ENCODE measurements at regions not wholly inside any gene's neighbourhood (a gene's known extent, or its start where the extent isn't known, plus 50 kb on each side); places are given as distances from the start of the nearest gene placed in this dataset.

DNA sequence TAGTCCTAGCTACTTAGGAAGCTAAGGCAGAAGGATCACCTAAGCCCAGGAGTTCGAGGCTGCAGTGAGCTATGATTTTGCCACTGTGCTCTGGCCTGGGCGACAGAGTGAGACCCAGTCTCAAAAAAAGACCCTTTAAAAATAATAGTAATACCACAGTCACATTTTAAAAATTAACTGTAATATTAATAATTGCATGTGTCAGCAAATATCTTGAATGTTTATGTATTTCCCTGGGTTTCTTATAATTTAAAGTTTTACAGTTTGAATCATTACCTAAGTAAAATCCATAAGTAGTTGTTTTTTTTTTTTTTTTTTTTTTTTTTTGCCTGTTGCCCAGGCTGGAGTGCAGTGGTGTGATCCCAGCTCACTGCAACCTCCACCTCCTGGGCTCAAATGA lies 69.2 kb downstream of the LYZL2 start:
- no peak for TF ChIP-seq CTCF (IDR thresholded peaks at IDR 0.05; ENCODE audit: control extremely low read depth, extremely low read depth, low read depth, missing control alignments)
- DNase-seq (ENCODE audit: extremely low spot score), result no peak
- CTCF ChIA-PET, result interaction anchor here (1.3 to 2.8 kb wide), 4 partner anchors 21 to 111 kb away, joined by 3 to 13 read pairs (median 8); no protein-coding TSS in a partner anchor
- POLR2A ChIA-PET, result no interaction called here

DNA sequence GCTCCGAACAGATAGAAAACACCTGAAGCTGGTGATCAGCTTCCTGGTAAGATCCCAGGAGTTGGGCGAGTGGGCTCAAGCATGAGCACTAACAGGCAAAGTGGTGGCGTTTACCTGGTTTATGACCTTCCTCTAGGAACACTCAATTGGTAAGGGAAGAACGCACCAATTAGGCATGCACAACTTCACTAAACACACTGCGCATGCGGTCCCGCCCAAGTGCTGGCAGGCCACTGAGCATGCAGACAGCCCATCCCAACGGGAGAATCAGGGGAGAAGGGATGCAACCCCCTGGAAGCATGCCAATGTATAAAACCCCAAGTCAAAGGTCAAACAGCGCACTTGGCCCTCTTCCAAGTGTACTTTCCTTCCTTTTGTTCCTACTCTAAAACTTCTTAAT lies 70.4 kb downstream of the LYZL2 start:
- ChIA-PET POLR2A (interaction anchor here (0.6 kb wide), 1 partner anchor 133 kb away, joined by 3 read pairs; no protein-coding TSS in a partner anchor), CTCF (interaction anchor here (1.2 to 2.8 kb wide), 4 partner anchors 22 to 167 kb away, joined by 3 to 13 read pairs (median 8); no protein-coding TSS in a partner anchor)
- no peak for TF ChIP-seq CTCF (IDR thresholded peaks at IDR 0.05; ENCODE audit: control extremely low read depth, extremely low read depth, low read depth, missing control alignments)
- no peak for DNase-seq (ENCODE audit: extremely low spot score)

DNA sequence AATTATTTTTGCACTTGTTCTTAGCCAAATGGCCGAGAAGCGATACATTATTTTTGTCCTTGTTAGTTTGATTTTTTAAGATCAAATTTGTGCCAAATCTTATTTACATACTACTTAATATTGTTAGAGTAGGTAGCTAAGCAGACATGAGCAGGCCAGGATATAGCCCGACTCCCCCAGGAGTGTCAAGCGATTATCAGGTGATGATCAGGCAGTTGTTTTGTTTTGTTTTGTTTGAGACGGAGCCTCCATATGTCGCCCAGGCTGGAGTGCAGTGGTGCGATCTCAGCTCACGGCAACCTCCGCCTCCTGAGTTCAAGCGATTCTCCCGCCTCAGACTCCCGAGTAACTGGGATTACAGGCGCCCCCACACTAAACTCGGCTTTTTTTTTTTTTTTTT lies 71.1 kb downstream of the LYZL2 start:
- no peak for DNase-seq (ENCODE audit: extremely low spot score)
- no peak for TF ChIP-seq CTCF (IDR thresholded peaks at IDR 0.05; ENCODE audit: control extremely low read depth, extremely low read depth, low read depth, missing control alignments)
- ChIA-PET CTCF (interaction anchor here (2.4 to 2.8 kb wide), 2 partner anchors 23 to 33 kb away, joined by 11 to 13 read pairs; no protein-coding TSS in a partner anchor), POLR2A (no interaction called here)

DNA sequence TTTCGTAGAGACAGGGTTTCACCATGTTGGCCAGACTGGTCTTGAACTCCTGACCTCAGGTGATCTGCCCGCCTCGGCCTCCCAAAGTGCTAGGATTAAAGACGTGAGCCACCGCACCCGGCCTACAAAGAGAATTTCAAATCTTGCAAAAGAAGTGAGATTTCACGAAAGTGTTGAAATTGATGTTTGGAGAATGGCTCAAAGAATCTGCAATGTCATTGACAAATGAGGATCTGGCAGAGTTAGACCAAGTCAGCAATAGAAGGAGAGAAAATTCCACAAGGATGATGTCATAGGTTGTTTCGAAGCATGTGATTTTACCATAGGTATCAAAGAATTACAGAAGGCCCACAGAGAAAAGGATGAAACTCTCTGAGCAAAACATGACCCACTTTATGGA lies 71.7 kb downstream of the LYZL2 start:
- TF ChIP-seq CTCF (IDR thresholded peaks at IDR 0.05; ENCODE audit: control extremely low read depth, extremely low read depth, low read depth, missing control alignments), result no peak
- no peak for DNase-seq (ENCODE audit: extremely low spot score)
- ChIA-PET POLR2A (no interaction called here), CTCF (interaction anchor here (2.8 to 7.0 kb wide), 2 partner anchors 25 to 33 kb away, joined by 13 to 38 read pairs; no protein-coding TSS in a partner anchor)

- POLR2A ChIA-PET, result interaction anchor here (0.6 kb wide), 1 partner anchor 9 kb away, joined by 3 read pairs; no protein-coding TSS in a partner anchor
- no peak for DNase-seq (ENCODE audit: extremely low spot score)
- TF ChIP-seq CTCF (IDR thresholded peaks at IDR 0.05; ENCODE audit: control extremely low read depth, extremely low read depth, low read depth, missing control alignments), result no peak
- CTCF ChIA-PET, result interaction anchor here (0.6 to 7.0 kb wide), 6 partner anchors 8 to 145 kb away, joined by 3 to 38 read pairs (median 4); no protein-coding TSS in a partner anchor
These were observed 73.4 kb downstream of the LYZL2 start for GRCh38 chr10:30556189-30556588.

- no peak for DNase-seq (ENCODE audit: extremely low spot score)
- CTCF ChIA-PET, result interaction anchor here (1.0 to 7.0 kb wide), 4 partner anchors 9 to 36 kb away, joined by 3 to 38 read pairs (median 6); no protein-coding TSS in a partner anchor
- POLR2A ChIA-PET, result no interaction called here
- no peak for TF ChIP-seq CTCF (IDR thresholded peaks at IDR 0.05; ENCODE audit: control extremely low read depth, extremely low read depth, low read depth, missing control alignments)
These were observed 74.1 kb downstream of the LYZL2 start for GRCh38 chr10:30555465-30555864.
